ENCODE measurements at regions not wholly inside any gene's neighbourhood (a gene's known extent, or its start where the extent isn't known, plus 50 kb on each side); places are given as distances from the start of the nearest gene placed in this dataset.
A peak's percentile ranks its signal among the peaks of the same experiment; 100 is the strongest.
"Not testable (repeated sequence)": the region's sequence is repeated elsewhere in the genome, so short reads cannot be mapped to it uniquely, and the experiment has no call there.

DNA sequence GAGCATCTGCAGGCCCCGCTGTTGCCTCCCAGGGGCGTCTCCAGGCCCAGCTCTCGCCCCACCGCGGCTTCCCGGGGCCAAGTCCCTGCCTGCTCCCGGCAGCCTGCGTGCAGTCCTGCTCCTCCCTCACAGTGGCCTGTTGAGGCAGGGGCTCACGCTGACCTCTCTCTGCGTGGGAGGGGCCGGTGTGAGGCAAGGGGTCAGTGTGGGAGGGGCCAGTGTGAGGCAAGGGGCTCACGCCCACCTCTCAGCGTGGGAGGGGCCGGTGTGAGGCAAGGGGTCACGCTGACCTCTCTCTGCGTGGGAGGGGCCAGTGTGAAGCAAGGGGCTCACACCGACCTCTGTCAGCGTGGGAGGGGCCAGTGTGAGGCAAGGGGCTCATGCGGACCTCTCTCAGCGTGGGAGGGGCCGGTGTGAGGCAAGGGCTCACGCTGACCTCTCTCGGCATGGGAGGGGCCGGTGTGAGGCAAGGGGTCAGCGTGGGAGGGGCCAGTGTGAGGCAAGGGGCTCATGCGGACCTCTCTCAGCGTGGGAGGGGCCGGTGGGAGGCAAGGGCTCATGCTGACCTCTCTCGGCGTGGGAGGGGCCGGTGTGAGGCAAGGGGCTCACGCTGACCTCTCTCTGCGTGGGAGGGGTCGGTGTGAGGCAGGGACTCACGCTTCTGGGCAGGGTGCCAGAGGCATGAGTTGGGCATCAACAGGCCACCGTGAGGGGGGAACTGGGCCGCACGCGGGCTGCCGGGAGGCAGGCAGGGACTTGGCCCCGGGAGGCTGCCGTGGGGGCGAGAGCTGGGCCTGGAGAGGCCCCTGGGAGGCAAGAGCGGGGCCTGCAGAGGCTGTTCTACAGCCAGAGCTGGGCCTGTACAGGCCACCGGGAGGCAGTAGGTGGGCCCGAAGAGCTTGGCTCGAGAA lies 120.6 kb downstream of the SEPTIN14 start:
- H3K4me2 ChIP-seq (ENCODE audit: insufficient read depth, insufficient read length, low read length); H3K27ac Mint-ChIP-seq; H4K5ac ChIP-seq (ENCODE audit: insufficient read length, low read depth, low read length); H4K20me1 ChIP-seq (ENCODE audit: control insufficient read depth, insufficient read depth, insufficient read length); H3K18ac ChIP-seq (ENCODE audit: insufficient read length, low read depth, low read length); H3K9me3 Mint-ChIP-seq; H3K79me2 ChIP-seq (ENCODE audit: insufficient read depth, low read length); H3K4me1 Mint-ChIP-seq; H2BK5ac ChIP-seq (ENCODE audit: insufficient read length, low read length); H4K8ac ChIP-seq (replicated peaks; ENCODE audit: insufficient read length, low read depth, low read length); H2BK20ac ChIP-seq (ENCODE audit: low read depth, low read length, poor library complexity, severe bottlenecking); H3K79me1 ChIP-seq (ENCODE audit: insufficient read depth, low read depth, low read length, poor library complexity, severe bottlenecking); H3K27me3 Mint-ChIP-seq (ENCODE audit: low read depth); H2BK12ac ChIP-seq (ENCODE audit: insufficient read length, low read depth, low read length); H3K23ac ChIP-seq (ENCODE audit: insufficient read length, low read depth, low read length); H2AK5ac ChIP-seq (ENCODE audit: insufficient read length, low read length); H3K56ac ChIP-seq (ENCODE audit: insufficient read length, low read depth, low read length); H2AFZ ChIP-seq (ENCODE audit: low read length); H3K14ac ChIP-seq (ENCODE audit: insufficient read depth, low read length); H3K36me3 Mint-ChIP-seq (ENCODE audit: insufficient read depth in 1 of 3, low read depth in 3 of 3); H3K27ac ChIP-seq (ENCODE audit: insufficient read length, low read depth, low read length); H3T11ph ChIP-seq (ENCODE audit: low read length); H3K4ac ChIP-seq (ENCODE audit: low read depth, low read length); DNase-seq; H2BK15ac ChIP-seq (ENCODE audit: low read depth, low read length); H4K91ac ChIP-seq (ENCODE audit: insufficient read length, low read depth, low read length); H3K23me2 ChIP-seq (ENCODE audit: insufficient read length, low read depth, low read length, poor library complexity, severe bottlenecking); H3K27me3 ChIP-seq (ENCODE audit: insufficient read depth, low read length); H3K9me3 ChIP-seq (ENCODE audit: control insufficient read depth, low read depth, low read length); H3K4me1 ChIP-seq (ENCODE audit: insufficient read depth, low read length); H2BK120ac ChIP-seq (ENCODE audit: low read depth, low read length, poor library complexity, severe bottlenecking); H3K4me3 Mint-ChIP-seq; H3K9ac ChIP-seq (ENCODE audit: extremely low read depth, insufficient read length, low read length): not testable (repeated sequence)
- TF ChIP-seq, protein P1, sequence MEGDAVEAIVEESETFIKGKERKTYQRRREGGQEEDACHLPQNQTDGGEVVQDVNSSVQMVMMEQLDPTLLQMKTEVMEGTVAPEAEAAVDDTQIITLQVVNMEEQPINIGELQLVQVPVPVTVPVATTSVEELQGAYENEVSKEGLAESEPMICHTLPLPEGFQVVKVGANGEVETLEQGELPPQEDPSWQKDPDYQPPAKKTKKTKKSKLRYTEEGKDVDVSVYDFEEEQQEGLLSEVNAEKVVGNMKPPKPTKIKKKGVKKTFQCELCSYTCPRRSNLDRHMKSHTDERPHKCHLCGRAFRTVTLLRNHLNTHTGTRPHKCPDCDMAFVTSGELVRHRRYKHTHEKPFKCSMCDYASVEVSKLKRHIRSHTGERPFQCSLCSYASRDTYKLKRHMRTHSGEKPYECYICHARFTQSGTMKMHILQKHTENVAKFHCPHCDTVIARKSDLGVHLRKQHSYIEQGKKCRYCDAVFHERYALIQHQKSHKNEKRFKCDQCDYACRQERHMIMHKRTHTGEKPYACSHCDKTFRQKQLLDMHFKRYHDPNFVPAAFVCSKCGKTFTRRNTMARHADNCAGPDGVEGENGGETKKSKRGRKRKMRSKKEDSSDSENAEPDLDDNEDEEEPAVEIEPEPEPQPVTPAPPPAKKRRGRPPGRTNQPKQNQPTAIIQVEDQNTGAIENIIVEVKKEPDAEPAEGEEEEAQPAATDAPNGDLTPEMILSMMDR (conservative IDR thresholded peaks at IDR 0.05): 0 out of 3 replicates have a peak, but pooled peaks have one; percentile 21
- WGBS (ENCODE audit: extremely low coverage, insufficient read length, low lambda C conversion rate): no CpG with 5 or more reads among the region's 47 CpGs

DNA sequence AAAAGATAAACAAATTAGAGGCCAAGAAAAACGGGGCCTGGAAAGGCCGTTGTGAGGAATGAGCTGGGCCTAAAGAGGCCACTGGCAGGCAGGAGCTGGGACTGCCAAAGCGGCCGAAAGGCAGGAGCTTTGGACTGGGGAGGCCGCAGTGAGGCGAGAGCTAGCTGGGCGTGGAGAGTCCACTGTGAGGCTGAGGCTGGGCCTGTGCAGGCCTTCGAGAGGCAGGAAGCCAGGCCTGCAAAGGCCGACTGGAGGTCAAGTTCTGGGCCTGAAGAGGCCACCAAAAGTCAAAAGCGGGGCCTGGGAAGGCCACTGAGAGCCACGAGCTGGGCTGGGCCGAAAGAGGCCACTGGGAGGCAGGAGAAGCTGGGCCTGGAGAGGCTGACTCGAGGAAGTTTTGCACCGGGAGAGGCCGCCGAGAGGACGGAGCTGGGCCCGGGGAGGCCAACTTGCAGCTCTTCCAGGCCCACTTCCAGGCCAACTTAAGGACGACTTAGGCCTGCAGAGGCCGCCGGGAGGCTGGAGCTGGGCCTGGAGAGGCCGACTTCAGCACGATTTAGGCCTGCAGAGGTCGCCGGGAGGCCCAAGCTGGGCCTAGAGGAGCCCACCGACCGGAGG lies 121.8 kb downstream of the SEPTIN14 start:
- not testable (repeated sequence) for H3K27me3 Mint-ChIP-seq (ENCODE audit: low read depth); H3K4me1 ChIP-seq (ENCODE audit: insufficient read depth, low read length); H4K5ac ChIP-seq (ENCODE audit: insufficient read length, low read depth, low read length); H2BK120ac ChIP-seq (ENCODE audit: low read depth, low read length, poor library complexity, severe bottlenecking); H3K18ac ChIP-seq (ENCODE audit: insufficient read length, low read depth, low read length); H3K9me3 Mint-ChIP-seq; H3K79me2 ChIP-seq (ENCODE audit: insufficient read depth, low read length); H2BK15ac ChIP-seq (ENCODE audit: low read depth, low read length); H2AFZ ChIP-seq (ENCODE audit: low read length); H3K4ac ChIP-seq (ENCODE audit: low read depth, low read length); H3K4me1 Mint-ChIP-seq; H3K79me1 ChIP-seq (ENCODE audit: insufficient read depth, low read depth, low read length, poor library complexity, severe bottlenecking); H3K27ac Mint-ChIP-seq; H4K91ac ChIP-seq (ENCODE audit: insufficient read length, low read depth, low read length); H3K27me3 ChIP-seq (ENCODE audit: insufficient read depth, low read length); H3K4me3 Mint-ChIP-seq; H2BK5ac ChIP-seq (ENCODE audit: insufficient read length, low read length); H3K23me2 ChIP-seq (ENCODE audit: insufficient read length, low read depth, low read length, poor library complexity, severe bottlenecking); DNase-seq; H3T11ph ChIP-seq (ENCODE audit: low read length); H4K8ac ChIP-seq (replicated peaks; ENCODE audit: insufficient read length, low read depth, low read length); H2AK5ac ChIP-seq (ENCODE audit: insufficient read length, low read length); H3K23ac ChIP-seq (ENCODE audit: insufficient read length, low read depth, low read length); H3K27ac ChIP-seq (ENCODE audit: insufficient read length, low read depth, low read length); H3K56ac ChIP-seq (ENCODE audit: insufficient read length, low read depth, low read length); H2BK12ac ChIP-seq (ENCODE audit: insufficient read length, low read depth, low read length); H3K9ac ChIP-seq (ENCODE audit: extremely low read depth, insufficient read length, low read length); H3K14ac ChIP-seq (ENCODE audit: insufficient read depth, low read length); H2BK20ac ChIP-seq (ENCODE audit: low read depth, low read length, poor library complexity, severe bottlenecking); H3K36me3 Mint-ChIP-seq (ENCODE audit: insufficient read depth in 1 of 3, low read depth in 3 of 3); H3K9me3 ChIP-seq (ENCODE audit: control insufficient read depth, low read depth, low read length); H4K20me1 ChIP-seq (ENCODE audit: control insufficient read depth, insufficient read depth, insufficient read length); H3K4me2 ChIP-seq (ENCODE audit: insufficient read depth, insufficient read length, low read length)
- WGBS (ENCODE audit: extremely low coverage, insufficient read length, low lambda C conversion rate): no CpG with 5 or more reads among the region's 27 CpGs
